ENCODE measurements at regions not wholly inside any gene's neighbourhood (a gene's known extent, or its start where the extent isn't known, plus 50 kb on each side); places are given as distances from the start of the nearest gene placed in this dataset.
"Not testable (repeated sequence)": the region's sequence is repeated elsewhere in the genome, so short reads cannot be mapped to it uniquely, and the experiment has no call there.

- ATAC-seq (no peak), DNase-seq (ENCODE audit: low spot score) (no peak)
- intact Hi-C loops (cut with DNase I): no loop called here
Observed at GRCh38 chr18:29459972-29460371, 1283.0 kb upstream of the CDH2 start.

DNA sequence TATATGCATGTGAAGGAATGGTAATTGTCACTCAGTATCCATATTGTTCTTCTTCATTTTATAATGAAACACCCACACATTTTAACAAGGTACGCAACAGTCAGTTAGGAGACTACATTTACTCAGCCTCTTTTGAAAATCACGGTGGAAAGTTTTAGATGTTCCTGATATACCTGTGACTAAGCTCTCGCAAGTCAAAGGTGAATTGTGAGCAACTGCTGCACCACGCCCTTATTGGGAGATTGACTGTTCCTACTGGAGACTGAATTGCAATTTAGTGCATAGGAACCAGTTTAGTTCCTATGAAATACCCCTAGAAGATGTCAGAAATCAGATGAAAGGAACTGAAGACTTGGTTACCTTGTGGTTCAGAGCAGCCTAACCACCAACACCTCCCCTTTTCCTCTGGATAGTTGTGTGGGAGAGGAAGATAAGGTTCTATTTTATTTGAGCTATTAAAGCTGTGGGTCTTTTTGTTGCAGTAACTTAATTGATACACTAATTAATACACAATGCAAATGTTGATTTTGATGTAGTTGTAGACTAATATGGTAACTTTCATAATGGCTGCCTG is 1280.5 kb upstream of the CDH2 start:
- DNase-seq (ENCODE audit: low spot score): no peak
- intact Hi-C loops (cut with DNase I): no loop called here
- no peak for ATAC-seq

GRCh38 chr18:29449424-29449823 is 1272.5 kb upstream of the CDH2 start:
- DNase-seq (ENCODE audit: low spot score): no peak
- no peak for ATAC-seq
- intact Hi-C loops (cut with DNase I): no loop called here

- ATAC-seq: no peak
- intact Hi-C loops (cut with DNase I): no loop called here
- DNase-seq (ENCODE audit: low spot score): no peak
Observed at GRCh38 chr18:29439398-29439797, 1262.5 kb upstream of the CDH2 start.

- ATAC-seq (no peak), DNase-seq (ENCODE audit: low spot score) (no peak)
- intact Hi-C loops (cut with DNase I): no loop called here
Observed at GRCh38 chr18:29436459-29436858, 1259.5 kb upstream of the CDH2 start.

DNA sequence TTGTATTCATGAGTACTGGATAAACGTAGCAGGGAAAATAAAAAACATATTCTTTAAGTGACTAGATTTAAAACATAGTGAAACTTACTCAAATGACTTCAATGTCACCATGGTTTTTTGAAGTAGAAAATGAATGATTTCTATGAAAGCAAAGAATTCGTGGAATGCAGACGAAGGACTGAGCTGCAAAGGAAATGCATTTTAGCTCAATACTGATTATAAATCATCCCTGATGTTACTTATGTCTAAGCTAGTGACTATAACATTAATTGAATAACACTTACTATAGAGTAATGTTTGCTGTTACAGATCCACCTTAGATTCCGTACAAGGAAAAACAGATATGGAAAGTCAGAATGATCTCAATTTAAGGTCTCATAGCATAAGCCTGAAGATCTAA is 1257.7 kb upstream of the CDH2 start:
- intact Hi-C loops (cut with DNase I): no loop called here
- DNase-seq (ENCODE audit: low spot score): no peak
- ATAC-seq: no peak

- intact Hi-C loops (cut with DNase I): no loop called here
- no peak for ATAC-seq
- no peak for DNase-seq (ENCODE audit: low spot score)
Observed at GRCh38 chr18:29430416-29430815, 1253.5 kb upstream of the CDH2 start.

DNA sequence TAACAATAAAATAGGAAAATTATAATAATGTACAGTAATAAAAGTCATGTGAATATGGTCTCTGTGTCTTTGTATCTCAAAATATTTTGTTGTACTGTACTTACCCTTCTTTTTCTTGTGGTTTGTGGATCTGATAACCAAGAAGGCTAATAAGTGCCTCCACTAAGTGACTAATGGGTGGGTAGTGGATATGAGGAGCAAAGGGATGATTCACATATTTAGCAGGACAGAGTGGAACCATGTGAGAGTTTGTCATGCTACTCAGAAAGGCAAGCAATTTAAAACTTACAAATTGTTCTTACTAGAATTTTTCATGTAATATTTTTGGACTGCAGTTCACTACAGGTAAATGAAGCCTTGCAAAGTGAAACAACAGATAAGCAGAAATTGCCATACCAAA is 1241.2 kb upstream of the CDH2 start:
- no peak for ATAC-seq
- intact Hi-C loops (cut with DNase I): no loop called here
- no peak for DNase-seq (ENCODE audit: low spot score)

GRCh38 chr18:29406996-29407395 is 1230.1 kb upstream of the CDH2 start:
- DNase-seq (ENCODE audit: low spot score): no peak
- intact Hi-C loops (cut with DNase I): no loop called here
- no peak for ATAC-seq

DNA sequence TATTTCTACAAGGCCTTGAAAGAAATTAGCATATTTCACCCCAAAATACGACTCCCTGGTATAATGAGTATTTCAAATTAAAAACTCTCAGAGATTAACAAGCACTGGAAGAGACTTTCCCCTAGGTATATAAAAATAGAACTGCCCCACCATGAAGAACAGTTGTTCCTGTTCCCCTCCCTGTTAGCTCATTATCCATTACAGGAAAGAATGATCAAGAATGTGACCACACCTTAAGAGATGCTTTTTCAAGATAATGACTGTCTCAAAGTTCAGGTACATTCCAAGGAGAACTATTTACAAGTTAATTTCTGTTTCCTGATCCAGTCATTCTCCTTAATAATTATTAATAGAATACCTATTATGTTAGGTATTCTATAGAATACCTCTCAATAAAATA is 1220.6 kb upstream of the CDH2 start:
- no peak for DNase-seq (ENCODE audit: low spot score)
- intact Hi-C loops (cut with DNase I): no loop called here
- ATAC-seq: no peak

DNA sequence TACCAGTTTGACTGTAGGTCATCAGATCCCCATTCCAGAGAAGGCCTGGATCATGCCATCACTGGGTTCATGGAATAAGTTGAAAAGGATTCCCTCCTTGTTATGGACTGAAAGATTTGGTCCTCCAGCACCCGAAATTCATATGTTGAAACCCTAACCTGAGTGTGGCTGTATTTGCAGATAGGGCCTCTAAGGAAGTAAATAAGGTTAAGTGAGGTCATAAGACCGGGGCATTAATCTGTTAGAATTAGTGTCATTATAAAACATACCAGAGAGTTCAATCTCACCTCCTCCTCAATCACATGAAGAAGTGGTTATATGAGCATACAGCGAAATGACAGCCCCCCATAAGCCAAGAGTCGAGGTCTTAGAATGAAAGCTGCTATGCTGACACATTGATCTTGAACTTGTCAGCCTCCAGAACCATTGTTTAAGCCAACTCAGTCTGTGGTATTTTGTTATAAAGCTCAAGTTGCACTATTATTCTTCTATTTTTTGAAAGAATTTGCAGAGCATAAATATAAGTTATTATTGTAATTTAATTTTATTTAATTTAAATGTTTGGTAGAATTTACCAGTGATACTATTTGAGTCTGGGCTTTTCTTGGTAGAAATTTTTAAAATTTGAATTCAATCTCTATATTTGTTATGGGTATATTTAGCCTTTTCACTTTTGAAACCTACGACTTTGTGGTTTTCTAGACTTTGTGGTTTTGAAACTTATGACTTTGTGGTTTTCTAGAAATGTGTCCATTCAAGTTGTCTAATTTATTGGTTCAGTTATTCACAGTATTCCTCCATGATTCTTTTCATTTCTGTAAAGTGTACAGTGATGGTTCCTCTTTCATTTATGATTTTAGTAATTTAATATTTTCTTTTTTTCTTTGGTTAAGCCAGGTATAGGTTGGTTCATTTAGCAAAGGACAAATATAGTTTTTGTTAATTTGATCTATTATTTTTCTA is 1206.7 kb upstream of the CDH2 start:
- ATAC-seq: no peak
- intact Hi-C loops (cut with DNase I): no loop called here
- no peak for DNase-seq (ENCODE audit: low spot score)

DNA sequence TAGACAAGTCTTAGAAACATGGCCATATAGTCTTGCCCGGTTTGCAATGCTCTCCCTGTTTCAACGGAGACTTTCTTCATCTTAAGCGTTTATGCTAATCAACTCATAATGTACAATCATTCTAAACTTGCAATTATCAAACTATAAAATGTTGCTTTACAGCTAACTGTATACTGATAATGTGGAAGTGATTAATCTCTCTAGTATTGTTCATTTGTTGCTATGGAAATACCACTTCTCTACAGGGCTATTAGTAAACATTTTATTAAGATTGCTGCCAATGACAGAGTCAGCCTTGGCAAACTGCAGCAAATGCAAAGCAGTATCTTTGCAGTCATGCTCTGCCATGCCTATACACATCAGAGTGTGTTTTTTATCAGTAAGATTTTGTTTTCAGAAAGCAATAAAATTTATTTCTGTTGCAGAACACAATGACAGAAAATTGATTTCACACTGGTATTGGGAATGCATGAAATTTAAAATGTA is 1201.8 kb upstream of the CDH2 start:
- ATAC-seq (no peak), DNase-seq (ENCODE audit: low spot score) (no peak)
- intact Hi-C loops (cut with DNase I): no loop called here

- intact Hi-C loops (cut with DNase I): no loop called here
- no peak for DNase-seq (ENCODE audit: low spot score)
- ATAC-seq: no peak
Observed at GRCh38 chr18:29377346-29377745, 1200.4 kb upstream of the CDH2 start.

DNA sequence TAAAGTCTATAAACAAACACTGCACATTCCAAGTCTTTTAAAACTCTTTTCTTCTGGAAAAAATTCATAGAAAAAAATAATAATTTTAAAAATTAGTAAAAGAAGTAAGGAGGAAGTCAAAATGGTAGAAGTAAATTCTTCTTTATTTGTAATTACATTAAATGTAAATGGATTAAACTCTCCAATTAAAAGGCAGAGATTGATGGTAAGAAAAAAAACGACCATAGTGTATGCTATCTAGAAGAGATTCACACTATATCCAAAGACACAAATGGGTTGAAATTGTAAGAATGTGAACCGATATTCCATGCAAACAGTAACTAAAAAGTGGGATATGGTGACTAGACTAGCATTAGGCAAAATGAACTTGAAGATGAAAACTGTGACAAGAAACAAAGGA is 1196.1 kb upstream of the CDH2 start:
- DNase-seq (ENCODE audit: low spot score): no peak
- ATAC-seq: no peak
- intact Hi-C loops (cut with DNase I): no loop called here

DNA sequence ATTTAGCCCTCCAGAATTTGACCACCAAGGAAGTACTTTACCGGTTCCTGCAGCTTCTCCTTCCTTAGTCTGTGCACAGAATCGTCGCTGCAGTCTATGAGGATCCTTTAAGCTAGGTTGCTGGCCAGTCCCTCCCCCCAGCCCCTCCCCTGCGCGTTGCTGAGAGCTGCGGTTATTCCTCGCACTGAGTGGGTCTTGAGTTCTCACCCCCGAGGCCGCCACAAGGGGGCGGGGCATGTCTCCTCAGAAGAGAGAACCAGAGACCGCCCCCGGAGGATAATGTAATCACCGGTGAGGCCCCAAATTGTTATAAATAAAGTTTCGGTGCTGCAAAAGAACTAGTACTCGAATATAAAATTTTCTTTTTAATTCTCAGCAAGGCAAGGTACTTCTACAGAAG is 1184.9 kb upstream of the CDH2 start:
- no peak for DNase-seq (ENCODE audit: low spot score)
- intact Hi-C loops (cut with DNase I): no loop called here
- ATAC-seq: no peak

- intact Hi-C loops (cut with DNase I); DNase-seq (ENCODE audit: low spot score); ATAC-seq: not testable (repeated sequence)
Observed at GRCh38 chr18:29360659-29361058, 1183.7 kb upstream of the CDH2 start.

DNA sequence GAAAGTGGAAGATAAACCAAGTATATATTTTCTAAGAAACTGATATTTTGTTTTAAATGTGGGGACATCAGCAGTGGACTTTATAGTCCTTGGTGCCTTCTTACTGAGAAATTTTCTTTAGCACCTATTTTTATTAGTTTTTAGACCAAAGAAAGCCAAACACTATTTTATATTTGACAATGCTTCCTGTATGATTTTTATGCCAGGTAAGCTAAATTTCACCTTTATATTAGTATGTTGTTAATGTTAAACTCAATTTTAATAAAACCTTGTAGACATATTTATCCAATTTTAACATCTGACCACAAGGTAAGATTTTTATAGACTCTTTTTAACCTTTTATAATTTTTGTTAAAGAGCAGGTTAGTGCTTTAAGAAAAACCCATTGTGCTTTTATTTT is 1182.3 kb upstream of the CDH2 start:
- intact Hi-C loops (cut with DNase I); DNase-seq (ENCODE audit: low spot score); ATAC-seq: not testable (repeated sequence)

DNA sequence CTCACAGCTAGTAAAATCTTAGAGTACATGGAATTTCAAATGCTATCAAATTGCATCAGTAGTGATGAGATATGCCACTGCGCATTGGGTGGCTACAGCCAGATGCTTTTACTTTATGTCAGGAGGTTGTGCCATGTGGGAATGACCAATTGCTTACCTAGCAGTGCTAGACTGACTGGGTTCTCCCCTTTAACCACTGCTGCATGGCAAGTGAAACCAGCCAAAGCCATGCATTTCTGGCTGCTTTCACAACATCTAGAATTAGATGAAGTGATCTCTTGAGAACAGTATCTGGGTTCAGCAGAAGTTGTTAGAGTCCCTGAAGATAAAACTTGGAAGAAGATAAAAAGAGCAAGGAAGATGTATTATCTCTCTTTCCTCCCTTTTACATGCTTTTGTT is 1174.2 kb upstream of the CDH2 start:
- intact Hi-C loops (cut with DNase I): no loop called here
- ATAC-seq: no peak

DNA sequence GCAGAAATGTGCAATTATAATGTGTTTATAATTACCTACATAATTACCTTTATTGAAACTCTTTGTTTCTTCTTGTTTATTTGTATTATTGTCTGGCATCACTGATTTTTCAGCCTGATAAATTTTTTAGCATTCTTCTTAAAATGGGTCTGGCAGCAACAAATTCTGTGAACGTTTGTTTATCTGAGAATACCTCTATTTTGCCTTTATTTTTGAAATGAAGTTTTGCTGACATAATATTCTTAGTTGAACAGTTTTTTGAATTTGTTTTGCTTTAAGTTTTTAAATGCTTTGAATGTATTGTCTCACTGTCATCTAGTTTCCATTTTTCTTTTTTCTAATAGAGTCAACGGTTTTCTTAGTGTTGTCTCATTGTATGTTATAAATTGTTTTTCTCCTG is 1152.0 kb upstream of the CDH2 start:
- DNase-seq (ENCODE audit: low spot score) (no peak), ATAC-seq (no peak)
- intact Hi-C loops (cut with DNase I): no loop called here

More for the DNA sequence above, 1174.2 kb upstream of the CDH2 start:
- no peak for DNase-seq (ENCODE audit: low spot score)

GRCh38 chr18:29326214-29326613 is 1149.3 kb upstream of the CDH2 start:
- ATAC-seq (no peak), DNase-seq (ENCODE audit: low spot score) (no peak)
- intact Hi-C loops (cut with DNase I): no loop called here

DNA sequence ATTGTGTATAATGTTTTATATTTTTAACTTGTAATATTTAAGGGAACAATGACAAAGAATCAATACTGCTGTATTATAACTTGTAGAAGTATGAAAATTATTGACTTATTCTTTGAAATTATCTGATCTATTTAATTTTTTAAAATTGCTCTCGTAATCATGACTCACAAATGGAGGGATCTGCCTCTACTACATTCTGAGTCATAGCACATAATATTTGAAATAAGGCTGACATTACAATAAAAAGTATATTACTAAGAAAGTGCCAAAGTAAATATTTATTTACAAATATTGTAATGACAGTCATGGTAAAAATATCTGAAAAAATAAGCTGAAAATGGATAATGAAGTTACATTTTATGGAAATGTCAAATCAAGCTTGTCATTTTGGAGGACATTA is 1144.6 kb upstream of the CDH2 start:
- intact Hi-C loops (cut with DNase I): no loop called here
- DNase-seq (ENCODE audit: low spot score) (no peak), ATAC-seq (no peak)

All from sciatic nerve (tissue), 2 donors.